Neuron (in vitro differentiated cells): ENCODE measurements at regions not wholly inside any gene's neighbourhood (a gene's known extent, or its start where the extent isn't known, plus 50 kb on each side); places are given as distances from the start of the nearest gene placed in this dataset.
"Not testable (repeated sequence)": the region's sequence is repeated elsewhere in the genome, so short reads cannot be mapped to it uniquely, and the experiment has no call there.

Experiments used
- H2AFZ ChIP-seq: one replicate; pipeline ENCODE4 v1.6.1; 2013; ENCODE audit warnings: low read depth, mild to moderate bottlenecking, inconsistent platforms, low read length, moderate library complexity
- H3K27me3 ChIP-seq: one replicate; pipeline ENCODE4 v1.6.1; 2013; ENCODE audit warnings: low read length; ENCODE audit not compliant: insufficient read depth
- H3K36me3 ChIP-seq: one replicate; pipeline ENCODE4 v1.6.1; 2013; ENCODE audit warnings: low read length; ENCODE audit not compliant: insufficient read depth
- H3K4me1 ChIP-seq: one replicate; pipeline ENCODE4 v1.6.1; 2013; ENCODE audit warnings: low read length; ENCODE audit not compliant: insufficient read depth
- H3K4me3 ChIP-seq: 2 replicates; pipeline ENCODE4 v1.5.1; 2013; ENCODE audit warnings: mild to moderate bottlenecking, low read length, moderate library complexity
- H3K9me3 ChIP-seq: one replicate; pipeline ENCODE4 v1.6.1; 2013; ENCODE audit warnings: low read length

DNA sequence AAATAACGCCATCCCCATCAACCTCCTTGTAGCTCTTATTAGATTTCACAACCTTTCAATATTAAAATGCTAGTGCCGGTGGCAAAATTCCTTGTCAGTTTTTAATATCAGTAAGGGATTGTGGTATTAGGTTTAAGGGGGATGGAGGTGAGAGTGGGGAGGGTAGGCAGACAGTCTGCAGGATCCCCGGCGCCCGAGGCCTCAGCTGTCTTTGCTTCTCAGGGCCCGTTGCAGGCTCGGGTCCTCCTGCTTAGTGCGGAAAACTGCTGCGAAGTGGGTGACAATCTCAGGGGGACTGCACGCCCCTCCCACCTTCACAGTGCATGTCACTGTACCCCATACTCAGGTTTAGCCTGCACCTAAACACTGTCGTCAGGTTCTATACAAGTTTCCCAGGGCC is 274.3 kb upstream of the PODXL start:
- Histone ChIP-seq H3K27me3 (peaks cover 2% of the 10 kb centered on the region), H2AFZ (no peak overlapping the region), H3K9me3 (no peaks in the 10 kb centered on the region), H3K4me1 (no peaks in the 10 kb centered on the region), H3K4me3 (no peak overlapping the region), H3K36me3 (no peaks in the 10 kb centered on the region)

- Histone ChIP-seq H3K4me1 (no peaks in the 10 kb centered on the region), H3K4me3 (no peak overlapping the region), H3K27me3 (peaks cover 2% of the 10 kb centered on the region), H3K9me3 (no peaks in the 10 kb centered on the region), H3K36me3 (no peaks in the 10 kb centered on the region), H2AFZ (no peak overlapping the region)
Measured at GRCh38 chr7:131829947-131830558, 273.6 kb upstream of the PODXL start.

DNA sequence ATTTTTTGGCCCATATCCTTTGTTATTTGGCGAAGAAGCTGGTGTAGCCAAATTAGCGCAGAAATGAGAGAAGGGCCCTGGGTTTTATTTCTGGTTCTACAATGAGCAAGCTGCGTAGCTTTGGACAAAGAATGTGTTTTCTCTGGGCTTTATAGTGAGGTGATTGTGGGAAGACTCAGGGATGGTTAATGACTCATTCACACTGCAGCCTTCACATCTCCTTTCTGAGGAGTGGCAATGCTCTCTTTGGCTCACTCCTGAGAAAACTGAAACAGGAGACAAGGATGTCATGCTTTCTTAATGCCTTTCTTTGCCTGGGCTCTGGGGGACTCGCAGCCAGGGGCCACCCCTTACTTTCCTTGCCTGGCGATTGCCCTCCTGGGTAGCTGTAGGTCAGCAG is 271.0 kb upstream of the PODXL start:
- Histone ChIP-seq H3K36me3 (no peaks in the 10 kb centered on the region), H3K4me1 (no peaks in the 10 kb centered on the region), H2AFZ (no peak overlapping the region), H3K4me3 (no peak overlapping the region), H3K9me3 (no peaks in the 10 kb centered on the region), H3K27me3 (peaks cover 2% of the 10 kb centered on the region)

DNA sequence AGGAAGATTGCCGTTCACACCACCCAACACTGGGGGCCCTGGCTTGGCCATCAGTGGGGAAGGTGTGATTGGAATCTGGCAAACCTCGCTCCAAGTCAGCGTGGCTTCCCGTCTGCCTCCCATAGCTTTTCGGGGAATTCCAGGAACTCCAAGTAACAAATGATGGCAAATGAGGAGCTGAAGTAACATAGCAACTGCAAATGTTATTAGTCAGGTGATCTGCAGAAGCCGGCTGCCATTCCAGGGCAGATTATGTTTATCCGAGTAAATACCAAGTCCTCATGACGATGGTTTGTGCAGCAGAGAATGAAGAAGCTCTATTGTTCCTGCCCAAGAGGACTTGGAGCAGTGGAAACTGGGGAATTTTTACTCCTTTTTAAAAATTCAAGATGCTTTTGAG is 270.5 kb upstream of the PODXL start:
- H3K4me3 ChIP-seq = no peak overlapping the region
- H3K9me3 ChIP-seq = no peaks in the 10 kb centered on the region
- no peak overlapping the region for H2AFZ ChIP-seq

DNA sequence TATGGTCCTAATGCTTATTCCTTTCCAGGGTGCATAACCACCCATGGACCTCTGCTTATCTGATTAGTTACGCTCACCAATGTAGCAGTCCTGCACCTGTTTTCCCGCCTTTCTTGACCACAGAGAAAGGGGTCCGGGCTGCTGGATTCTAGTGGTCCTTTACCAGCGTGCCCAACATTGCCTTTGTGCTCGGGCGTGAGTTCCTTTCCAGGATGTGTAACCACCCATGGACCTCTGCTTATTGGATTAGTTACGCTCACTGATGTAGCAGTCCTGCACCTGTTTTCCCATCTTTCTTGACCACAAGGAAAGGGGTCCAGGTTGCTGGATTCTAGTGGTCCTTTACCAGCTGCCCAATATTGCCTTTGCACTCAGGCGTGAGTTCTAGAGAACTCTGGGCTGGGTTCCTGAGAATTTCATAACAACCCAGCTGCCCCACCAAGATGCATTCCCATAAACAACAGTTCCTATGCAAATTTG is 267.6 kb upstream of the PODXL start:
- not testable (repeated sequence) for H3K27me3 ChIP-seq, H3K9me3 ChIP-seq, H2AFZ ChIP-seq, H3K4me1 ChIP-seq, H3K4me3 ChIP-seq, H3K36me3 ChIP-seq

More for the DNA sequence above, 270.5 kb upstream of the PODXL start:
- H3K27me3 ChIP-seq = peaks cover 2% of the 10 kb centered on the region
- H3K4me1 ChIP-seq = no peaks in the 10 kb centered on the region
- H3K36me3 ChIP-seq = no peaks in the 10 kb centered on the region

DNA sequence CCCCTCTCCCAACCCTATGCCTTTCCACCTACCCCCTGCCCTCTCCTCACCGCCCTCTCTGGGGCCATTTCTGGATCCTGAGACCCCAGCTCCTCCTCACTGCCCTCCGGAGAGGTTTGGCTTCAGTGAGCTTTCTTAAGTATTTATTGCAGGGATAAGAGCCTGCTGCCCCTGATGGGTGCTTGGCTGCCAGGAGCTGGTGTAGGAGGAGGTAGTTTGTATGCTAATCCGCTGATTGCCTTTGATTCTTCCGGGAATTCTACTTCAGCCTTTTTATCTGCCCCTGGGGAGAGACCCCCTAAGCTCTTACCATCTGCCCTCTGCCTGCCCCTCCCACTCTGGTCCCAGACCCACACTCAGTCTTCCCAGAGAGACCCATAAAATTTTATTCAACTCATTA is 263.5 kb upstream of the PODXL start:
- no peaks in the 10 kb centered on the region for H3K9me3 ChIP-seq
- peaks cover 2% of the 10 kb centered on the region for H3K27me3 ChIP-seq
- H3K36me3 ChIP-seq = no peaks in the 10 kb centered on the region
- H2AFZ ChIP-seq = no peak overlapping the region
- H3K4me3 ChIP-seq = no peak overlapping the region
- H3K4me1 ChIP-seq = no peaks in the 10 kb centered on the region

GRCh38 chr7:131816391-131817007 is 260.1 kb upstream of the PODXL start:
- no peaks in the 10 kb centered on the region for H3K9me3 ChIP-seq
- H3K4me3 ChIP-seq = no peak overlapping the region
- no peaks in the 10 kb centered on the region for H3K36me3 ChIP-seq
- H3K27me3 ChIP-seq = peaks cover 4% of the 10 kb centered on the region
- H2AFZ ChIP-seq = no peak overlapping the region
- no peaks in the 10 kb centered on the region for H3K4me1 ChIP-seq

DNA sequence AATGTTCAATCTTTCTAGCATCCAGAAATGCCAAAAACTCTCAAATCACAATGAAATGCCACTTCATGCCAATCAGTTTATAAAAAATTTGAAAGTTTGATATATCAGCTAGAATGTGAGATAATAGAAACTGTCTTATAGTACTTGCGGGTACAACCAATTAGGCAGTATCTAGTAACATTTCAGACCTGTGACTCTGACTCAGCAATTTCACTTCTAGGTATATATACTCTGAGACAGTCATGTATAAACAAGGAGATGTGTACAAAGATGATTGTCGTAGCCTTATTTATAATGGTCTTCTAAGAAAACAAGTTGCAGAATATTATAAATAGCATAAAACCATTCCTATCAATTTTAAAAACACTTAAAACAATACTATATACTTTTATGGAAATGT is 252.3 kb upstream of the PODXL start:
- H3K4me3 ChIP-seq = no peak overlapping the region
- H3K4me1 ChIP-seq = no peaks in the 10 kb centered on the region
- peaks cover 2% of the 10 kb centered on the region for H3K27me3 ChIP-seq
- H3K9me3 ChIP-seq = no peaks in the 10 kb centered on the region
- H2AFZ ChIP-seq = no peak overlapping the region
- no peaks in the 10 kb centered on the region for H3K36me3 ChIP-seq

DNA sequence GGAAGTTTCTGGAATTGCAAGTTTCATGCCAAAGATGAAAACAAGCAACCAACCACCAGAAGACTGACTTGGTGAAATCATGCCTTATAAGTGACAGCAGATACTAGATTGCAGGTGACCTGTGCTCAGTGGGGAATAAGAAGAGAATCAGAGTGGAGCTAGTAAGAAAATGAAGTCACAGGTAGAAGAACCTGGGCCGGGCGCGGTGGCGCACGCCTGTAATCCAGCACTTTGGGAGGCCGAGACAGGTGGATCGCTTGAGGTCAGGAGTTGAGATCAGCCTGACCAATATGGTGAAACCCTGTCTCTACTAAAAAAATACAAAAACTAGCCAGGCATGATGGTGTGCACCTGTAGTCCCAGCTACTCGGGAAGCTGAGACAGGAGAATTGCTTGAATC is 251.7 kb upstream of the PODXL start:
- not testable (repeated sequence) for H2AFZ ChIP-seq, H3K27me3 ChIP-seq, H3K4me1 ChIP-seq, H3K9me3 ChIP-seq, H3K36me3 ChIP-seq, H3K4me3 ChIP-seq

DNA sequence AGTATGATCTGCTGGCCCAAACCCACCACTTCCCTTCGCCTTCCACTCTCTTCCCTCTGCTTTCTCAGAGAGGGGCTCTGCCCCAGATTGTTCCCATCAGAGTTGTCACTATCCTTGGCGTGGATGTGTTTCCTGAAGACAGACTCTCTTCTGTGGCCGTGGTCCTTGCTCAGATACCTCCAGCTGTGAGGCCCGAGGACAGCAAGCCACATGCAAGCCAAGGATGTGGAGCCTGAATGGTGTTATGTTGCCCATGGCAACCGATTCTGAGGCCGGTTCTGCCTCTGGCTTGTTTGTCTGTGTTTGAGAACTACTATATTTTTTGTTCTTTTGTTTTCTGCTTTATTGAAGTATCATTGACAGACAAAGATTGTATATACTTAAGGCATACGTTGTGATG is 247.4 kb upstream of the PODXL start:
- no peaks in the 10 kb centered on the region for H3K9me3 ChIP-seq
- no peaks in the 10 kb centered on the region for H3K4me1 ChIP-seq
- H3K4me3 ChIP-seq = no peak overlapping the region
- H3K27me3 ChIP-seq = peaks cover 4% of the 10 kb centered on the region
- no peaks in the 10 kb centered on the region for H3K36me3 ChIP-seq
- no peak overlapping the region for H2AFZ ChIP-seq

GRCh38 chr7:131802195-131802864 is 245.9 kb upstream of the PODXL start:
- H3K4me1 ChIP-seq = no peaks in the 10 kb centered on the region
- no peaks in the 10 kb centered on the region for H3K36me3 ChIP-seq
- peaks cover 4% of the 10 kb centered on the region for H3K27me3 ChIP-seq
- no peak overlapping the region for H2AFZ ChIP-seq
- no peak overlapping the region for H3K4me3 ChIP-seq
- H3K9me3 ChIP-seq = no peaks in the 10 kb centered on the region

DNA sequence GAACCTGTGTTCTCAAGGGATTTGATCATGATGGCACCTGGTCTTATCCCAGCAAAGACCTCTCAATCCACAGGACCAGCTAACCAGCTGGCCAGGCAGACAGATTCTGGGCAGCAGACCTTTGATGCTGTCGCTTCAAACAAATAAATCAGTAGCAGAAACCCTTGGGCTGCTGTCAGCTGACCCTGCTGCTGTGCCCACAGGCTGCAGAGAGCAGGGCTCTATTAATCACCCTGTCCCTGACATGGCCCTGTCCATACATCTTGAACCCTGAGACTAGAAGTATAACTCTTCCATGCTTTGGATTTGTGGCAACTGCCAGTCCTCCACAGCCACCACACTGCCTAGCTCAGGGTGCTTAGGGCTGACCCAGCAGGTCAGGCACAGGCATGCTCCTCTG is 244.1 kb upstream of the PODXL start:
- no peaks in the 10 kb centered on the region for H3K9me3 ChIP-seq
- no peaks in the 10 kb centered on the region for H3K36me3 ChIP-seq
- H3K27me3 ChIP-seq = peaks cover 4% of the 10 kb centered on the region
- no peaks in the 10 kb centered on the region for H3K4me1 ChIP-seq
- no peak overlapping the region for H2AFZ ChIP-seq
- H3K4me3 ChIP-seq = no peak overlapping the region

GRCh38 chr7:131800008-131800407 is 243.6 kb upstream of the PODXL start:
- Histone ChIP-seq H3K4me1 (no peaks in the 10 kb centered on the region), H3K27me3 (peaks cover 4% of the 10 kb centered on the region), H3K36me3 (no peaks in the 10 kb centered on the region), H3K4me3 (no peak overlapping the region), H2AFZ (no peak overlapping the region), H3K9me3 (no peaks in the 10 kb centered on the region)
